Naive B cell (primary cell): ENCODE measurements at regions not wholly inside any gene's neighbourhood (a gene's known extent, or its start where the extent isn't known, plus 50 kb on each side); places are given as distances from the start of the nearest gene placed in this dataset.

Experiments used
- ATAC-seq, 2 donors: fragments of 150-1000 bp; cut with Tn5 transposase; 2 replicates each; pipeline ENCODE4 v1.10.0; 2021; ENCODE audit warnings: low read depth in 2 of 2, mild to moderate bottlenecking in 2 of 2, moderate library complexity in 2 of 2
- DNase-seq: peaks from one replicate; pipeline ENCODE4 v3.0.0; 2022
- H3K27ac Mint-ChIP-seq, 6 donors: one replicate each; pipeline ENCODE4 v1.8.0; 2020 to 2022; ENCODE audit warnings: mild to moderate bottlenecking in 6 of 6, mixed read lengths in 6 of 6, moderate library complexity in 5 of 6, inconsistent platforms in 2 of 6
- H3K27me3 Mint-ChIP-seq, 3 donors: one replicate each; pipeline ENCODE4 v1.8.0; 2021 to 2022; ENCODE audit warnings: mixed read lengths in 3 of 3, mild to moderate bottlenecking in 1 of 3
- H3K36me3 Mint-ChIP-seq, 2 donors: one replicate each; pipeline ENCODE4 v1.8.0; 2020 to 2022; ENCODE audit warnings: mixed read lengths in 2 of 2, inconsistent platforms in 1 of 2, mild to moderate bottlenecking in 1 of 2
- H3K4me1 Mint-ChIP-seq, 3 donors: one replicate each; pipeline ENCODE4 v1.8.0; 2020 to 2022; ENCODE audit warnings: mixed read lengths in 3 of 3, inconsistent platforms in 1 of 3, mild to moderate bottlenecking in 1 of 3, moderate library complexity in 1 of 3
- H3K4me3 Mint-ChIP-seq, 8 donors: one replicate each; pipeline ENCODE4 v1.8.0; 2020 to 2022; ENCODE audit warnings: mild to moderate bottlenecking in 8 of 8, mixed read lengths in 8 of 8, moderate library complexity in 8 of 8, inconsistent platforms in 2 of 8
- H3K9me3 Mint-ChIP-seq, 7 donors: one replicate each; pipeline ENCODE4 v1.8.0; 2020 to 2022; ENCODE audit warnings: mixed read lengths in 7 of 7, mild to moderate bottlenecking in 5 of 7, inconsistent platforms in 2 of 7, moderate library complexity in 1 of 7

DNA sequence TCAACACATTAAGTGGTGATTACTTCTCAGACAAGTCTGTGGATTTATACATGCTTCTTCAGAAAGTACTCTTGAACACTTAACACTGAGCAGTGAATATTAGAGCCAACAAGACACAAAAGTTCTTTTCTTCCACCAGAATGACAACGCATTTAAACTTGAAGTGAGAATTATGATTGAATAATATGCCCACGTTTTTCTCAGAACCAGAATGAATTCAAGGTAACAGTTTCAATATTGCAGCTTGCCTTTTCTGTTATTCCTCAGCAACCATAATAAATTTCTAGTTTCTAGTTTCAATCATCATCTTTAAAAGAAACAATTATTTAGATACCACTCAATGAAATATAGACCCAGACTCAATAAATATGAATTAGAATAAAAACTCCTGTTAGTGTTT, 547.0 kb downstream of the NUP35 start:
- H3K36me3 Mint-ChIP-seq, result no peaks in the 10 kb centered on the region
- DNase-seq, result no peak
- no peaks in the 10 kb centered on the region for H3K9me3 Mint-ChIP-seq
- no peak overlapping the region for H3K27ac Mint-ChIP-seq
- H3K4me1 Mint-ChIP-seq, result no peaks in the 10 kb centered on the region
- no peak for ATAC-seq
- H3K27me3 Mint-ChIP-seq, result no peaks in the 10 kb centered on the region
- no peak overlapping the region for H3K4me3 Mint-ChIP-seq

DNA sequence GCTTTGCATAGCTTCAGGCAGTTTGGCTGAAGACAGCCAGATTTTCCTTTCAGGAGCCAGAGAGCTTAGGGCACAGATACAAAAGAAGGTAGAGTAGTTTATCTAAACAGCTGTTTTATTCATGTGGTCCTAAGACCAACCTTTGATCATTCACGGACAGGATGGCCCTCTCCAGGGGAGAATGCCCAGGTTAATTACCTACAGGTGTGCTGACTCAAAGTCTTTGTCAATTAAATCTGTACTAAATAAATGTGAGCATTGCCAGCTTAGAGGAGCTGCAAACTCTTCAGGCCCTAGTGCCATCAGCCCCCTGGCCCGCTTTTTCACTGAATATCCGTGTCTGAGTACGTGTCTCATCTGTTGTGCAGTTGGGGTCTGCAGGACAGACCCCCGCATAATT, 554.7 kb downstream of the NUP35 start:
- Mint-ChIP-seq H3K9me3 (peaks cover 0 to 10% (median 3%) of the 10 kb centered on the region in 7 donors), H3K36me3 (no peaks in the 10 kb centered on the region), H3K4me1 (no peaks in the 10 kb centered on the region), H3K27ac (no peak overlapping the region), H3K4me3 (no peak overlapping the region), H3K27me3 (no peaks in the 10 kb centered on the region)
- ATAC-seq (no peak), DNase-seq (no peak)

DNA sequence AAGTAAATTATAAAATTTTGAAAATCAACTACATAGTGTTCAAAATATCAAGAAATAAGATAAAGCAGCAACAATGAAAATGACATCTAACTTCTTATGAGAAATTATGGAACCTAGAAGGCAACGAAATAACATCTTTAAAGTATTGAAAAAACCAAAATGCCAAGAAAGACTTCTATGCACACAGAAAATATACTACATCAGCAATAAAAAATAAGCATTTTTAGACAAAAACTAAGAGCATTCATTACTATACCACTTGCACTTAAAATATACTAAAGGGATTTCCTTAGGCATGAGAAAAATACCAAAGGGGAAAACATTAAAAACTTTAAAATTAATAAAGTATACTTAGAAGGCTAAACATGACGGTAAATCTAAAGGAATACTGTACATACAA, 556.3 kb downstream of the NUP35 start:
- H3K36me3 Mint-ChIP-seq, result no peaks in the 10 kb centered on the region
- H3K9me3 Mint-ChIP-seq, result peaks cover 0 to 11% (median 4%) of the 10 kb centered on the region in 7 donors
- H3K4me1 Mint-ChIP-seq, result no peaks in the 10 kb centered on the region
- no peak overlapping the region for H3K27ac Mint-ChIP-seq
- DNase-seq, result no peak
- ATAC-seq, result no peak
- H3K4me3 Mint-ChIP-seq, result no peak overlapping the region
- H3K27me3 Mint-ChIP-seq, result no peaks in the 10 kb centered on the region

DNA sequence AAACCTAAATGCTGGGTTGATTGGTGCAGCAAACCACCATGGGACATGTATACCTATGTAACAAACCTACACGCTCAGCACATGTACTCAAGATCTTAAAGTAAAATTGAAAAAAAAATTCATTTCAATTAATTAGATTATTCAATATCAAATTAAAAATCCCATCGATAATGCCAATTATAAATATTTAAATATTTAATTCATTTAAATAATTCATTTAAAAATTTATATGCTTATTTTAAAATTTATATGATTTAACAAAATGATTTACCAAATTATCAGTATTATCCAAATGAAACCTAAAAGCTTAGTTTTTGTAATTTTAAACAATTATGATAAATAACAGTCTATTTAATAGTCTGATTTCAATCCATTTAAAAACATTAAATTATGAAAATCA, 560.4 kb downstream of the NUP35 start:
- no peak overlapping the region for H3K4me3 Mint-ChIP-seq
- H3K27ac Mint-ChIP-seq, result no peak overlapping the region
- DNase-seq (no peak), ATAC-seq (no peak)
- no peaks in the 10 kb centered on the region for H3K4me1 Mint-ChIP-seq
- peaks cover 0 to 26% (median 7%) of the 10 kb centered on the region in 7 donors for H3K9me3 Mint-ChIP-seq
- H3K36me3 Mint-ChIP-seq, result no peaks in the 10 kb centered on the region
- no peaks in the 10 kb centered on the region for H3K27me3 Mint-ChIP-seq

DNA sequence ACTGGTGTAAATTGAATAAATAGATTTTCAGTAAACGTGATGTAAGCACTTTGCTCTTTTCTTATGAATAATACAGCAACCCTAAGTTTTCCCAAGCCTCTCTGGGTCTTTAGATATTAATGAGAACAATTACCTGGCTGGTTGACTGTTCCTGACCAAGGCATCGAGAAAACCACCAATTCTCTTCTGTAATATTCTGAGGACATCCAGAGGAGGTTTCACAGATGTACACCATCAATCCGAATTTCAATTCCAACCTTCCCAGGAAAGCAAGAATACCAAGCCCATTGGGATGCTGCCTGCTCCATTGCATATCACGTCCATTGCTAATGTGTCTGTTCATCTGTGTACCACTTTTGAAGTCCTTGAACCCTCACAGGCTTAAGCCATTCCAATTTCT, 571.8 kb downstream of the NUP35 start:
- ATAC-seq (no peak), DNase-seq (no peak)
- Mint-ChIP-seq H3K4me3 (no peak overlapping the region), H3K9me3 (peaks cover 6 to 19% (median 15%) of the 10 kb centered on the region in 7 donors), H3K4me1 (no peaks in the 10 kb centered on the region), H3K27ac (no peak overlapping the region), H3K27me3 (no peaks in the 10 kb centered on the region), H3K36me3 (no peaks in the 10 kb centered on the region)

DNA sequence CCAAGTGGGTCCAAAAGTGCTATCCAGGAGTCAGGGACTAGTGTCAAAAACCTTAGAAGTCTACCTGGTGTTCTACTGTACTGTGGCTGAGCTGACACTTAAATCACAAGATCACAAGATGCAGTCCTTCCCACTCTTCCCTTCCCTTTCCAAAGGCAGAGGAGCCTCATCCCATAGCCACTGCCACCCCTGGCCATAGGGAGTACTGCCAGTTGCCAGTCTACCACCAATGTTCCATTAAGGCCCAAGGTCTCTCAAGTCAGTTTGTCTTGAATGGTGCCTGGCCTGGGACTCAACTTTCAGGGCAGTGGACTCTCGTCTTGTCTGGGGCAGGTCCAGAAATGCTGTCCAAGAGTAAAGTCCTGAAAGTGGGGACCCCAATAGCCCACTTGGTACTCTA, 585.6 kb downstream of the NUP35 start:
- Mint-ChIP-seq H3K36me3 (no peaks in the 10 kb centered on the region), H3K27me3 (no peaks in the 10 kb centered on the region), H3K4me3 (no peak overlapping the region), H3K9me3 (peaks cover 2 to 12% (median 6%) of the 10 kb centered on the region in 7 donors), H3K4me1 (no peaks in the 10 kb centered on the region), H3K27ac (no peak overlapping the region)
- ATAC-seq (no peak), DNase-seq (no peak)

DNA sequence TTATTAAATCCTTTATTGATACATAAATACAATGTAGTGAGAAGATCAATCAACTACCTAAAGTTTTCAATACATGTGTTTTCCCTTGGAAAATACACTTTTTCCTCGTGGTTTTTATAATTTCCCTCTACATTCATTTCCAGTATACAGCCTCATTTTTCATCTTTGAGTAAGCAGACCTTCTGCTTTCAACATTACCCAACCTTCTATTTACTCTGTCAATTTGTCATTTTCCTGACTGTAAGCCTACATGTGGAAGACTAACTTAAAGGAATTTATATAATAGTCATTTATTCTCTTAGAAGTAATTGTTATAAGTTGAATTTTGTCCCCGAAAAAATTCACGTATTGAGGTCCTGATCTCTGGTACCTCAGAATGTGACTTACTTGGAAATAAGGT, 594.0 kb downstream of the NUP35 start:
- Mint-ChIP-seq H3K4me3 (no peak overlapping the region), H3K27me3 (no peaks in the 10 kb centered on the region), H3K9me3 (peaks cover 0 to 4% (median 0%) of the 10 kb centered on the region in 7 donors), H3K27ac (no peak overlapping the region), H3K36me3 (no peaks in the 10 kb centered on the region), H3K4me1 (no peaks in the 10 kb centered on the region)
- ATAC-seq (no peak), DNase-seq (no peak)

DNA sequence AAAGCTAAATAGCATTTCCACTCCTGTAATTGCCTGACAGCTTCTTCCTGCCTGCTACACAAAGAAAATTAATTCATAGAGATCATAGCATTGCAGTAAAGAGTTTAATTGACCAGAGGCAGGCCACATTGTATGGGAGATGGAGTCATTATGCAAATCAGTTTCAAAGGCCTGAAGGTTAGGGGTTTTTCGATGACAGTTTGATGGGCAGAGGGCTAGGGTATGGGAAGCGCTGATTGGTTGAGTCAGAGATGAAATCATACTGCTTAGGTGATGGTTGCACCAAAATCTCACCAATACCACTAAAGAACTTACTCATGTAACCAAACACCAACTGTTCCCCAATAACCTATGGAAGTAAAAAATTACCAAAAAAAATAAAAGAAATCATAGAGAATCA, 599.0 kb downstream of the NUP35 start:
- Mint-ChIP-seq H3K27ac (no peak overlapping the region), H3K4me3 (no peak overlapping the region), H3K4me1 (no peaks in the 10 kb centered on the region), H3K36me3 (no peaks in the 10 kb centered on the region), H3K9me3 (peaks cover 0 to 15% (median 0%) of the 10 kb centered on the region in 7 donors), H3K27me3 (no peaks in the 10 kb centered on the region)
- ATAC-seq (no peak), DNase-seq (no peak)

DNA sequence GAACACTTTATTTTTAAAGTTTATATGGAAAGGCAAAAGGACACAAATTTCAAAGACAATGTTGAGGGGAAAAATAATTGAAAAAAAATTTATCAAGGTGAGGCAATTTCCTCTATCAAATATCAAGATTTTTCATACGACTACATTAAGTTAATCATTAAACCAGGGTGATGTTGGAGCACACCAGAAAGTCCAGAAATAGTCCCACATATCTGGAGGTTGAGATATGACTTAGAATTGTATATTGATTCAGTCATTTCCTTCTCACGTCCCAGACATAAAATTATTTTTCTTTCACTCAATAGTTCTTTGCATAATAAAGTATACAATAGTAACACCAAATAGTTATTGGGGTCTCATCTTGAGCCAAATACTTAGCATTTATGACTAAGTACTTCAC, 605.1 kb downstream of the NUP35 start:
- Mint-ChIP-seq H3K4me1 (no peaks in the 10 kb centered on the region), H3K27me3 (no peaks in the 10 kb centered on the region), H3K4me3 (no peak overlapping the region), H3K36me3 (no peaks in the 10 kb centered on the region), H3K9me3 (peaks cover 0 to 19% (median 2%) of the 10 kb centered on the region in 7 donors), H3K27ac (peak overlapping the region in 1 of 6 donors; percentile 71)
- no peak for DNase-seq
- ATAC-seq, result no peak

DNA sequence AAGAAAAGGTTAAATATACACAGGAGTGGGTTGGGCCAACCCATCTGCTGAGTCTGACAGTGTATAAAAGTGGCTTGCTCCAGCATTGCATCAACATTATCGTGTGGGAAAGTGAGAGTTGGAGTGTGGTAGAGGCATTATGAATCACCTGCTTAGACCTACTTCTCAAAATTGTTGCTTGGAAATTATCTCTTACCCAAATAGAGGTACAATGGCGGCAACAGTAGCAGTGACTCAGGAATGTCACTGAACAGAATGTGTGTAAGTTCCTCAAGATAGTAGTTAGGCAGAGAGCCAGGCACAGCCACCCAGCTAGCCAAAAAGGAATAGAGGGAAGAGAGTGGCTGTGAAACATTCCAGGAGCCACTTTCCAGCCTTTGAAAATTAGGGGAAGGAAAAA, 616.0 kb downstream of the NUP35 start:
- Mint-ChIP-seq H3K9me3 (peaks cover 0 to 16% (median 3%) of the 10 kb centered on the region in 7 donors), H3K27ac (no peak overlapping the region), H3K4me3 (no peak overlapping the region), H3K36me3 (no peaks in the 10 kb centered on the region), H3K27me3 (no peaks in the 10 kb centered on the region), H3K4me1 (no peaks in the 10 kb centered on the region)
- DNase-seq (no peak), ATAC-seq (no peak)

DNA sequence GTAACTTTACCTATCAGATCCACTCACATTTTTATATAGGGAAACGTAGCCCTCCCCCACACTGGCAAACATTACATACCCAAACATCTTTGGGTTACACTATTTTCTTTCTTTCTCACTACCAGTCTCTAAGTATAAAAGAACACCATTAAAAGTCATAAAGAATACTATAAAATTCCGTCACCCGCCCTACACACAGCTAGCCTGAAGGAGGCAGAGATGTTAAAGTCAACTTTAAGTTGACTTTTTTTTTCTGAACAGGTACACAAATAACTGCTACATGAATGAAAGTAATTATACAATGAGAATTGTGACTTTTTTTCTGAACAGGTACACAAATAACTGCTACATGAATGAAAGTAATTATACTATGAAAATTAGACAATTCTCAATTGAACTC, 628.3 kb downstream of the NUP35 start:
- peaks cover 2 to 19% (median 13%) of the 10 kb centered on the region in 7 donors for H3K9me3 Mint-ChIP-seq
- no peak for DNase-seq

DNA sequence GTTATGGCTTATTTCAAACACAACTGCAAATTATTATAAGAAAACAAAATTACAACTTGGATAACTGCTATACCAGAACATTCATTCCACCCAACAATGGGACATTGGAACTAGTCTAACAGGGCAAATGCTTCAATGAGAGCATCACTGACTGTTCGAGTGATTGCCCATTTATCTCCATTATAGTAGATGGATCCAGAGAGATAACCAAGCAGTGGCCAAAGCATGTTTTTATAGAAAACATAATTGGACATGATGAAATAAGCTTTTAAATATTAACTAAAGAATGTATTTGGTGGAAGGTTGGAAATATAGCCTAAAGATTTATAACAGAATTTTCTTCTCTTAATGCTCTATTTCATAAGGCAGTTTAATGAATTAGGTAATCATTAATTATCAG, 634.8 kb downstream of the NUP35 start:
- H3K36me3 Mint-ChIP-seq, result no peaks in the 10 kb centered on the region
- H3K27ac Mint-ChIP-seq, result no peak overlapping the region
- ATAC-seq (no peak), DNase-seq (no peak)
- peaks cover 0 to 8% (median 3%) of the 10 kb centered on the region in 7 donors for H3K9me3 Mint-ChIP-seq
- H3K27me3 Mint-ChIP-seq, result no peaks in the 10 kb centered on the region
- no peak overlapping the region for H3K4me3 Mint-ChIP-seq
- H3K4me1 Mint-ChIP-seq, result no peaks in the 10 kb centered on the region

More for the DNA sequence above, 628.3 kb downstream of the NUP35 start:
- ATAC-seq, result no peak
- H3K4me3 Mint-ChIP-seq, result no peak overlapping the region
- H3K4me1 Mint-ChIP-seq, result no peaks in the 10 kb centered on the region
- H3K27me3 Mint-ChIP-seq, result no peaks in the 10 kb centered on the region
- no peak overlapping the region for H3K27ac Mint-ChIP-seq
- H3K36me3 Mint-ChIP-seq, result no peaks in the 10 kb centered on the region

DNA sequence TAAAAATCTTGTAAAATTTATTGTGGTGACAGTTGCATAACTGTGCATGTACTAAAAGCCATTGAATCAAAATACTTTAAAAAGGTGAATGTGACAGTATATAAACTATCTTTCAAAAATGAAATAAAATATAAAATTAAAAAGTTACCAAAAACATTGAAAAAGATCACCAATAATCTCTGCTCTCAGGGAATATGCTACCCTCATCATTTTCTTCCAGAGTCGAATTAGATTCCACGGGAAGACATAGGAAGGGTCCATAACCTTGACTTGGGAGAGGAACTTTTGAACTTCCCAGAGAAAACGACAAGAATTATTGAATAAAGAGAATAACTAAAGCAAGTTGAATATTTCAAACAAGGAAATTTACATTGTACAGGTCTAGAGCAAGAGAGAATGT, 649.5 kb downstream of the NUP35 start:
- H3K4me1 Mint-ChIP-seq, result no peaks in the 10 kb centered on the region
- ATAC-seq (no peak), DNase-seq (no peak)
- peaks cover 2 to 14% (median 7%) of the 10 kb centered on the region in 7 donors for H3K9me3 Mint-ChIP-seq
- no peaks in the 10 kb centered on the region for H3K36me3 Mint-ChIP-seq
- H3K27me3 Mint-ChIP-seq, result no peaks in the 10 kb centered on the region
- H3K27ac Mint-ChIP-seq, result no peak overlapping the region
- no peak overlapping the region for H3K4me3 Mint-ChIP-seq

DNA sequence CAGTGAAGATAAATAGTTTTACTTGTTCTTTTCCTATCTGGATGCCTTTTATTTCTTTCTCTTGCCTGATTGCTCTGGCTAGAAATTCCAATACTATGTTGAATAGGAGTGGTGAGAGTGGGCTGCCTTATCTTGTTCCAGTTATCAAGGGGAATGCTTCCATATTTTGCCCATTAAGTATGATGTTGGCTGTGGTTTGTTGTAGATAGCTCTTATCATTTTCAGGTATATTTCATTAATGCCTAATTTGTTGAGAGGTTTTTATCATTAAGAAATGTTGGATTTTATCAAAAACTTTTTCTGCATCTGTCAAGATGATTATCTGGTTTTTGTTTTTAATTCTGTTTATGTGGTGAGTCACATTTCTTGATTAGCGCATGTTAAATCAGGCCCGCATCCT, 655.8 kb downstream of the NUP35 start:
- ATAC-seq, result no peak
- Mint-ChIP-seq H3K9me3 (peaks cover 0 to 10% (median 6%) of the 10 kb centered on the region in 7 donors), H3K4me1 (no peaks in the 10 kb centered on the region), H3K27me3 (no peaks in the 10 kb centered on the region), H3K4me3 (no peak overlapping the region), H3K36me3 (no peaks in the 10 kb centered on the region), H3K27ac (no peak overlapping the region)
- no peak for DNase-seq

DNA sequence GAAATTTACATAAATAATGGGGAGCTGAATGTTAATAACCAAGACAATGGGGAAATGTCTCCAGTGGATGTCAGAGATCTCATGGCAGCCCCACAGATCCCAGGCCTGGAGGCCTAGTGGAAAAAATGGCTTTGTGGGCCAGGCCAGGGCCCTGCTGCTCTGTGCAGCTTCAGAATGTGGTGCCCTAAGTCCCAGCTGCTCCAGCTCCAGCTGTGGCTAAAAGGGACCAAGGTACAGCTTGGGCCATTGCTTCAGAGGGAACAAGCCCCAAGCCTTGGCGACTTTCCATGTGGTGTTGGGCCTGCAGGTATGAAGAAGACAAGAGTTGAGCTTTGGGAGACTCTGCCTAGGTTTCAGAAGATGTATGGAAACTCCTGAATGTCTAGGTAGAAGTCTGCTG, 658.2 kb downstream of the NUP35 start:
- peaks cover 0 to 8% (median 4%) of the 10 kb centered on the region in 7 donors for H3K9me3 Mint-ChIP-seq

More for the DNA sequence above, 658.2 kb downstream of the NUP35 start:
- ATAC-seq, result no peak
- Mint-ChIP-seq H3K4me3 (no peak overlapping the region), H3K27ac (no peak overlapping the region), H3K36me3 (no peaks in the 10 kb centered on the region), H3K4me1 (no peaks in the 10 kb centered on the region), H3K27me3 (no peaks in the 10 kb centered on the region)
- DNase-seq, result no peak
